H1 (cell line): ENCODE measurements at regions not wholly inside any gene's neighbourhood (a gene's known extent, or its start where the extent isn't known, plus 50 kb on each side); places are given as distances from the start of the nearest gene placed in this dataset.

Experiments
- CTCF ChIA-PET: fragments of 300-600 bp; sonication (Branson Sonifier 250); formaldehyde crosslinking; loops from one replicate; lab custom pipeline; 2021; ENCODE audit not compliant: partially characterized antibody; lab: Charles Lee
- POLR2A ChIA-PET: fragments of 300-600 bp; sonication (Branson Sonifier 250); formaldehyde crosslinking; loops from one replicate; lab custom pipeline; 2021; ENCODE audit warnings: inconsistent platforms; ENCODE audit not compliant: partially characterized antibody; lab: Charles Lee
- DNase-seq, 2 experiments: peaks; one replicate each; pipeline versions ENCODE4 v3.0.0 to v3.0.0-alpha.2; 2010 to 2022; ENCODE audit warnings: low spot score in 2 of 2, low read depth in 1 of 2, mixed read lengths in 1 of 2
- FAIRE-seq: peaks from 2 replicates; lab custom pipeline; 2011; peaks lifted over from hg19 to GRCh38; lab: Jason Lieb, UNC
- H2AFZ ChIP-seq: 2 replicates; pipeline ENCODE4 v1.8.1; 2012; ENCODE audit warnings: low read length, inconsistent platforms
- H2AK5ac ChIP-seq: 2 replicates; pipeline ENCODE4 v1.6.1; 2013; ENCODE audit warnings: low read depth, low read length
- H2BK120ac ChIP-seq: replicated peaks from 2 replicates; pipeline ENCODE3; 2013; ENCODE audit warnings: low read depth, low read length, inconsistent platforms
- H2BK12ac ChIP-seq: 2 replicates; pipeline ENCODE4 v1.6.1; 2013; ENCODE audit warnings: low read depth, low read length
- H2BK15ac ChIP-seq: 2 replicates; pipeline ENCODE4 v1.6.1; 2013; ENCODE audit warnings: low read length
- H2BK20ac ChIP-seq: 2 replicates; pipeline ENCODE4 v1.6.1; 2013; ENCODE audit warnings: low read length
- H2BK5ac ChIP-seq: 2 replicates; pipeline ENCODE4 v1.6.1; 2013; ENCODE audit warnings: low read depth, low read length
- H3K14ac ChIP-seq: 2 replicates; pipeline ENCODE4 v1.6.1; 2013; ENCODE audit warnings: inconsistent platforms; ENCODE audit not compliant: insufficient read length
- H3K18ac ChIP-seq: 2 replicates; pipeline ENCODE4 v1.6.1; 2013; ENCODE audit warnings: low read length; ENCODE audit errors: extremely low read depth
- H3K23ac ChIP-seq: 2 replicates; pipeline ENCODE4 v1.6.1; 2013; ENCODE audit warnings: inconsistent platforms; ENCODE audit not compliant: insufficient read length
- H3K23me2 ChIP-seq: 2 replicates; pipeline ENCODE4 v1.6.1; 2013; ENCODE audit warnings: low read depth, low read length
- H3K27ac ChIP-seq: 2 replicates; pipeline ENCODE4 v1.6.1; 2011; ENCODE audit warnings: low read depth, low read length, inconsistent platforms
- H3K27me3 ChIP-seq, 4 experiments: replicated peaks in 1 of 4; 1 replicate in 1 of 4; 2 replicates in 3 of 4; pipeline versions ENCODE4 v1.6.1 to v1.8.1; 2011 to 2013; ENCODE audit warnings: low read length in 3 of 4, mild to moderate bottlenecking in 3 of 4, inconsistent platforms in 2 of 4, mixed read lengths in 2 of 4, moderate library complexity in 1 of 4; ENCODE audit not compliant: control insufficient read depth in 3 of 4, insufficient read depth in 3 of 4; ENCODE audit errors: extremely low read depth in 1 of 4
- H3K36me3 ChIP-seq, 4 experiments: 2 replicates each; pipeline versions ENCODE4 v1.6.1 to v1.8.1; 2011 to 2013; ENCODE audit warnings: mild to moderate bottlenecking in 4 of 4, low read length in 3 of 4, moderate library complexity in 2 of 4, control low read depth in 1 of 4, inconsistent platforms in 1 of 4; ENCODE audit not compliant: insufficient read depth in 4 of 4, control insufficient read depth in 2 of 4
- H3K4ac ChIP-seq: replicated peaks from 2 replicates; pipeline ENCODE3; 2013; ENCODE audit warnings: low read length, low read depth, mixed read lengths, inconsistent platforms; ENCODE audit not compliant: insufficient read length
- H3K4me1 ChIP-seq, 4 experiments: replicated peaks in 1 of 4; 1 replicate in 1 of 4; 2 replicates in 3 of 4; pipeline versions ENCODE4 v1.6.1 to v1.8.1; 2011 to 2013; ENCODE audit warnings: low read length in 3 of 4, inconsistent platforms in 2 of 4, mixed read lengths in 1 of 4; ENCODE audit not compliant: insufficient read depth in 4 of 4, control insufficient read depth in 3 of 4
- H3K4me2 ChIP-seq, 2 experiments: 2 replicates each; pipeline versions ENCODE4 v1.6.1 to v1.8.1; 2011 to 2013; ENCODE audit warnings: low read depth in 2 of 2, low read length in 2 of 2, control low read depth in 1 of 2, inconsistent platforms in 1 of 2, mild to moderate bottlenecking in 1 of 2; ENCODE audit not compliant: insufficient read depth in 1 of 2
- H3K4me3 ChIP-seq, 4 experiments: fragments of 200-600, 300-600 bp in 1 of 4; sonication (generic), shearing (Covaris generic), sonication (Bioruptor Twin) in 1 of 4; 2 replicates each; pipeline versions ENCODE4 v1.5.1 to v1.8.1; 2011 to 2016; ENCODE audit warnings: low read length in 4 of 4, low read depth in 3 of 4, control low read depth in 2 of 4, inconsistent platforms in 2 of 4, mild to moderate bottlenecking in 2 of 4, mixed read lengths in 1 of 4, moderate library complexity in 1 of 4; ENCODE audit not compliant: insufficient read depth in 2 of 4; ENCODE audit errors: extremely low read depth in 1 of 4
- H3K56ac ChIP-seq: replicated peaks from 2 replicates; pipeline ENCODE3; 2013; ENCODE audit warnings: low read depth, mild to moderate bottlenecking, mixed read lengths, low read length, inconsistent platforms; ENCODE audit not compliant: insufficient read length
- H3K79me1 ChIP-seq: 2 replicates; pipeline ENCODE4 v1.6.1; 2013; ENCODE audit warnings: low read depth, low read length, control low read depth
- H3K79me2 ChIP-seq, 2 experiments: 2 replicates each; pipeline versions ENCODE4 v1.6.1 to v1.8.1; 2012 to 2013; ENCODE audit warnings: low read length in 2 of 2, mild to moderate bottlenecking in 2 of 2, inconsistent platforms in 1 of 2; ENCODE audit not compliant: insufficient read depth in 2 of 2, control insufficient read depth in 1 of 2
- H3K9ac ChIP-seq, 4 experiments: replicated peaks in 1 of 4; 1 replicate in 1 of 4; 2 replicates in 3 of 4; pipeline versions ENCODE4 v1.6.1 to v1.8.1; 2011 to 2013; ENCODE audit warnings: low read depth in 3 of 4, low read length in 3 of 4, control low read depth in 2 of 4, mild to moderate bottlenecking in 2 of 4, moderate library complexity in 2 of 4, inconsistent platforms in 1 of 4; ENCODE audit errors: extremely low read depth in 1 of 4
- H3K9me3 ChIP-seq, 2 experiments: 2 replicates each; pipeline versions ENCODE4 v1.6.1 to v1.8.1; 2012 to 2013; ENCODE audit warnings: mild to moderate bottlenecking in 2 of 2, moderate library complexity in 2 of 2, control low read depth in 1 of 2, inconsistent platforms in 1 of 2, low read depth in 1 of 2, low read length in 1 of 2, mixed read lengths in 1 of 2; ENCODE audit not compliant: insufficient read depth in 2 of 2
- H4K20me1 ChIP-seq, 2 experiments: replicated peaks in 1 of 2; 2 replicates each; pipeline versions ENCODE3 to v1.8.1; 2011 to 2013; ENCODE audit warnings: inconsistent platforms in 2 of 2, low read length in 2 of 2, mild to moderate bottlenecking in 1 of 2; ENCODE audit not compliant: insufficient read depth in 2 of 2, control insufficient read depth in 1 of 2
- H4K5ac ChIP-seq: 2 replicates; pipeline ENCODE4 v1.6.1; 2013; ENCODE audit warnings: low read length, low read depth, mixed read lengths, inconsistent platforms; ENCODE audit not compliant: insufficient read length
- H4K8ac ChIP-seq: 2 replicates; pipeline ENCODE4 v1.8.0; 2013; ENCODE audit warnings: mild to moderate bottlenecking, moderate library complexity, low read length, inconsistent platforms; ENCODE audit not compliant: insufficient read depth; ENCODE audit errors: extremely low read depth
- H4K91ac ChIP-seq: replicated peaks from 2 replicates; pipeline ENCODE3; 2013; ENCODE audit warnings: low read length, mixed read lengths, inconsistent platforms; ENCODE audit not compliant: insufficient read length
- MAFK ChIP-seq: IDR thresholded peaks from 2 replicates; pipeline ENCODE4 v1.6.1; 2012; ENCODE audit warnings: low read depth, mild to moderate bottlenecking, improper control_type of control experiment, low read length
- PHF8 ChIP-seq: fragments of 200-600 bp; sonication (generic); conservative IDR thresholded peaks from 2 replicates; pipeline ENCODE4 v1.7.1; 2012; ENCODE audit warnings: low read depth, mild to moderate bottlenecking, inconsistent platforms, low read length, moderate library complexity
- TAF7 ChIP-seq: optimal IDR thresholded peaks from 2 replicates; pipeline ENCODE3; 2011; ENCODE audit warnings: low read depth, mild to moderate bottlenecking, inconsistent platforms, low read length, moderate library complexity, borderline replicate concordance

DNA sequence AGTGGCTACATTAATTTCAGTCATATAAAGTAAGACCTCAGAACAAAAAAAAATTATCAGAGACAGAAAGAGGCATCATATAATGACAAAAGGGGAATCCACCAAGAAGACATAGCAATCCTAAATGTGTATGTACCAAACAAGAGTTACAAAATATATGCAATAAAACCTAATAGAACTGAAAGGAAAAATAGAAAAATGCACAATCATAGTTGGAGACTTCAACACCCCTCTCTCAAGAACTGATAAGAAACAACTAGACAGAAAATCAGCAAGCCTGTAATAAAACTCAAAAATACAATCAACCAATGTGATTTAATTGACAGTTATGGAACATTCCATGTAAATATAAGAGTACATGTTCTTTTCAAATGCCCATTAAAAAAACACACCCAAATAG lies 61.3 kb upstream of the C16orf82 start:
- Histone ChIP-seq H3K23ac (no peak overlapping the region), H3K9me3 (no peaks in the 10 kb centered on the region; a peak in 1 of 4 replicates), H2BK15ac (no peak overlapping the region), H3K4ac (no peak overlapping the region), H2AK5ac (no peak overlapping the region), H3K79me2 (no peaks in the 10 kb centered on the region), H3K27me3 (no peaks in the 10 kb centered on the region), H4K91ac (no peak overlapping the region), H3K4me2 (no peak overlapping the region), H2BK12ac (no peak overlapping the region), H2BK120ac (no peak overlapping the region), H3K23me2 (no peaks in the 10 kb centered on the region), H2BK5ac (no peak overlapping the region), H3K27ac (no peak overlapping the region), H3K4me3 (no peak overlapping the region), H3K18ac (no peak overlapping the region), H2BK20ac (no peak overlapping the region), H3K36me3 (no peaks in the 10 kb centered on the region), H4K5ac (no peak overlapping the region), H4K20me1 (no peaks in the 10 kb centered on the region), H3K79me1 (no peaks in the 10 kb centered on the region), H3K9ac (no peak overlapping the region), H2AFZ (no peak overlapping the region), H4K8ac (no peak overlapping the region), H3K14ac (no peak overlapping the region), H3K4me1 (no peaks in the 10 kb centered on the region), H3K56ac (no peak overlapping the region)
- TF ChIP-seq TAF7 (no peak), MAFK (no peak), PHF8 (no peak)
- FAIRE-seq (no peak), DNase-seq (no peak)
- POLR2A ChIA-PET, result no interaction called here
- CTCF ChIA-PET, result no interaction called here
